ENCODE measurements at regions not wholly inside any gene's neighbourhood (a gene's known extent, or its start where the extent isn't known, plus 50 kb on each side); places are given as distances from the start of the nearest gene placed in this dataset.

DNA sequence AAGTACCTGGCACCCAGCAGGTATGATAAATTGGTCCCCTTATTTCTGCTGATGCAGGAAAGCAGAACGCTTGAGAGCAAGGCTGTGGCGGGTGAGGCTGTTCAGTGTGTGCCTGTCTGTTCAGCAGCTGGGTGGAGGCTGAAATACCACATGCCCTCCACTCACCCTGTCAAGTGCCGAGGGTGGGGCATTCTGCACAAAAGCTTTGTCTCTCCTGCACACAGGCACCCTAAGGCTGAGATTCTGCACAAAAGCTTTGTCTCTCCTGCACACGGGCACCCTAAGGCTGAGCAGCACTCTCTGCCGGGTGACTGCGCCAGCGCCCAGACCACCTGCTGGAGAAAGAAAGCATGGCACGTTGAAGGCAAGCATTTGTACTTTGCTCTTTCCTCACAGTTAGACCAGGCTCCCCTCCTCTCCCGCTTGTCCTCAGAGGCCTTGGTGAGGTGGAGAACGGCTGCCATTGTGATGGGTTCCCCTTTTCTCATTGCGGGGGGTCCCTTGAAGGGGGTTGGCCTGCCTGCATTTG lies 97.5 kb downstream of the BDH1 start (continued):
- TF ChIP-seq, protein P1, sequence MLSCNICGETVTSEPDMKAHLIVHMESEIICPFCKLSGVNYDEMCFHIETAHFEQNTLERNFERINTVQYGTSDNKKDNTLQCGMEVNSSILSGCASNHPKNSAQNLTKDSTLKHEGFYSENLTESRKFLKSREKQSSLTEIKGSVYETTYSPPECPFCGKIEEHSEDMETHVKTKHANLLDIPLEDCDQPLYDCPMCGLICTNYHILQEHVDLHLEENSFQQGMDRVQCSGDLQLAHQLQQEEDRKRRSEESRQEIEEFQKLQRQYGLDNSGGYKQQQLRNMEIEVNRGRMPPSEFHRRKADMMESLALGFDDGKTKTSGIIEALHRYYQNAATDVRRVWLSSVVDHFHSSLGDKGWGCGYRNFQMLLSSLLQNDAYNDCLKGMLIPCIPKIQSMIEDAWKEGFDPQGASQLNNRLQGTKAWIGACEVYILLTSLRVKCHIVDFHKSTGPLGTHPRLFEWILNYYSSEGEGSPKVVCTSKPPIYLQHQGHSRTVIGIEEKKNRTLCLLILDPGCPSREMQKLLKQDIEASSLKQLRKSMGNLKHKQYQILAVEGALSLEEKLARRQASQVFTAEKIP (CRISPR knock-in tag; IDR thresholded peaks at IDR 0.05; ENCODE audit: borderline replicate concordance) = no peak
- peak; percentile 18; the same call in 1 of the 2 replicates for TF ChIP-seq RARA (CRISPR knock-in tag; IDR thresholded peaks at IDR 0.05)
- TF ChIP-seq, protein P2, sequence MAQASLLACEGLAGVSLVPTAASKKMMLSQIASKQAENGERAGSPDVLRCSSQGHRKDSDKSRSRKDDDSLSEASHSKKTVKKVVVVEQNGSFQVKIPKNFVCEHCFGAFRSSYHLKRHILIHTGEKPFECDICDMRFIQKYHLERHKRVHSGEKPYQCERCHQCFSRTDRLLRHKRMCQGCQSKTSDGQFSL (CRISPR knock-in tag; IDR thresholded peaks at IDR 0.05) = peak; percentile 59; the same call in 1 of the 2 replicates
- peak; percentile 84 for TF ChIP-seq HNF4G (IDR thresholded peaks at IDR 0.05; ENCODE audit: borderline replicate concordance, low read depth, low read length)
- peak; percentile 70; the same call in 1 of the 2 replicates for TF ChIP-seq HNF4G (CRISPR knock-in tag; IDR thresholded peaks at IDR 0.05; ENCODE audit: borderline replicate concordance, low read depth)
- no peak for TF ChIP-seq KMT2A (CRISPR knock-in tag; IDR thresholded peaks at IDR 0.05)
- TF ChIP-seq ZNF546 (CRISPR knock-in tag; conservative IDR thresholded peaks at IDR 0.05) = no peak
- TF ChIP-seq, protein P3, sequence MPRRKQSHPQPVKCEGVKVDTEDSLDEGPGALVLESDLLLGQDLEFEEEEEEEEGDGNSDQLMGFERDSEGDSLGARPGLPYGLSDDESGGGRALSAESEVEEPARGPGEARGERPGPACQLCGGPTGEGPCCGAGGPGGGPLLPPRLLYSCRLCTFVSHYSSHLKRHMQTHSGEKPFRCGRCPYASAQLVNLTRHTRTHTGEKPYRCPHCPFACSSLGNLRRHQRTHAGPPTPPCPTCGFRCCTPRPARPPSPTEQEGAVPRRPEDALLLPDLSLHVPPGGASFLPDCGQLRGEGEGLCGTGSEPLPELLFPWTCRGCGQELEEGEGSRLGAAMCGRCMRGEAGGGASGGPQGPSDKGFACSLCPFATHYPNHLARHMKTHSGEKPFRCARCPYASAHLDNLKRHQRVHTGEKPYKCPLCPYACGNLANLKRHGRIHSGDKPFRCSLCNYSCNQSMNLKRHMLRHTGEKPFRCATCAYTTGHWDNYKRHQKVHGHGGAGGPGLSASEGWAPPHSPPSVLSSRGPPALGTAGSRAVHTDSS (CRISPR knock-in tag; conservative IDR thresholded peaks at IDR 0.05) = no peak
- TF ChIP-seq ZNF382 (CRISPR knock-in tag; IDR thresholded peaks at IDR 0.05; ENCODE audit: borderline replicate concordance) = no peak
- TF ChIP-seq U2AF1 (optimal IDR thresholded peaks at IDR 0.05; ENCODE audit: low read depth, low read length) = no peak
- TF ChIP-seq SMC3 (IDR thresholded peaks at IDR 0.05; ENCODE audit: low read length) = peak; percentile 78
- no peak for TF ChIP-seq CBFB (CRISPR knock-in tag; IDR thresholded peaks at IDR 0.05)
- no peak for TF ChIP-seq ATF7-NPFF (CRISPR knock-in tag; IDR thresholded peaks at IDR 0.05; ENCODE audit: low read depth)
- TF ChIP-seq DMAP1 (CRISPR knock-in tag; IDR thresholded peaks at IDR 0.05) = peak; percentile 67
- peak; percentile 38; the same call in 1 of the 2 replicates for TF ChIP-seq TBX2 (CRISPR knock-in tag; IDR thresholded peaks at IDR 0.05; ENCODE audit: borderline replicate concordance)
- 0 out of 2 replicates have a peak, but pooled peaks have one; percentile 52 for TF ChIP-seq WIZ (CRISPR knock-in tag; IDR thresholded peaks at IDR 0.05)
- TF ChIP-seq, protein P4, sequence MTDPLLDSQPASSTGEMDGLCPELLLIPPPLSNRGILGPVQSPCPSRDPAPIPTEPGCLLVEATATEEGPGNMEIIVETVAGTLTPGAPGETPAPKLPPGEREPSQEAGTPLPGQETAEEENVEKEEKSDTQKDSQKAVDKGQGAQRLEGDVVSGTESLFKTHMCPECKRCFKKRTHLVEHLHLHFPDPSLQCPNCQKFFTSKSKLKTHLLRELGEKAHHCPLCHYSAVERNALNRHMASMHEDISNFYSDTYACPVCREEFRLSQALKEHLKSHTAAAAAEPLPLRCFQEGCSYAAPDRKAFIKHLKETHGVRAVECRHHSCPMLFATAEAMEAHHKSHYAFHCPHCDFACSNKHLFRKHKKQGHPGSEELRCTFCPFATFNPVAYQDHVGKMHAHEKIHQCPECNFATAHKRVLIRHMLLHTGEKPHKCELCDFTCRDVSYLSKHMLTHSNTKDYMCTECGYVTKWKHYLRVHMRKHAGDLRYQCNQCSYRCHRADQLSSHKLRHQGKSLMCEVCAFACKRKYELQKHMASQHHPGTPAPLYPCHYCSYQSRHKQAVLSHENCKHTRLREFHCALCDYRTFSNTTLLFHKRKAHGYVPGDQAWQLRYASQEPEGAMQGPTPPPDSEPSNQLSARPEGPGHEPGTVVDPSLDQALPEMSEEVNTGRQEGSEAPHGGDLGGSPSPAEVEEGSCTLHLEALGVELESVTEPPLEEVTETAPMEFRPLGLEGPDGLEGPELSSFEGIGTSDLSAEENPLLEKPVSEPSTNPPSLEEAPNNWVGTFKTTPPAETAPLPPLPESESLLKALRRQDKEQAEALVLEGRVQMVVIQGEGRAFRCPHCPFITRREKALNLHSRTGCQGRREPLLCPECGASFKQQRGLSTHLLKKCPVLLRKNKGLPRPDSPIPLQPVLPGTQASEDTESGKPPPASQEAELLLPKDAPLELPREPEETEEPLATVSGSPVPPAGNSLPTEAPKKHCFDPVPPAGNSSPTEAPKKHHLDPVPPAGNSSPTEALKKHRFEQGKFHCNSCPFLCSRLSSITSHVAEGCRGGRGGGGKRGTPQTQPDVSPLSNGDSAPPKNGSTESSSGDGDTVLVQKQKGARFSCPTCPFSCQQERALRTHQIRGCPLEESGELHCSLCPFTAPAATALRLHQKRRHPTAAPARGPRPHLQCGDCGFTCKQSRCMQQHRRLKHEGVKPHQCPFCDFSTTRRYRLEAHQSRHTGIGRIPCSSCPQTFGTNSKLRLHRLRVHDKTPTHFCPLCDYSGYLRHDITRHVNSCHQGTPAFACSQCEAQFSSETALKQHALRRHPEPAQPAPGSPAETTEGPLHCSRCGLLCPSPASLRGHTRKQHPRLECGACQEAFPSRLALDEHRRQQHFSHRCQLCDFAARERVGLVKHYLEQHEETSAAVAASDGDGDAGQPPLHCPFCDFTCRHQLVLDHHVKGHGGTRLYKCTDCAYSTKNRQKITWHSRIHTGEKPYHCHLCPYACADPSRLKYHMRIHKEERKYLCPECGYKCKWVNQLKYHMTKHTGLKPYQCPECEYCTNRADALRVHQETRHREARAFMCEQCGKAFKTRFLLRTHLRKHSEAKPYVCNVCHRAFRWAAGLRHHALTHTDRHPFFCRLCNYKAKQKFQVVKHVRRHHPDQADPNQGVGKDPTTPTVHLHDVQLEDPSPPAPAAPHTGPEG (CRISPR knock-in tag; IDR thresholded peaks at IDR 0.05) = no peak
- TF ChIP-seq TARDBP (CRISPR knock-in tag; IDR thresholded peaks at IDR 0.05) = peak; percentile 32; the same call in 1 of the 2 replicates
- TF ChIP-seq KDM2A (CRISPR knock-in tag; IDR thresholded peaks at IDR 0.05; ENCODE audit: borderline replicate concordance, low read depth) = peak; percentile 29; the same call in 1 of the 2 replicates
- peak; percentile 44; the same call in 1 of the 2 replicates for TF ChIP-seq ERF (CRISPR knock-in tag; IDR thresholded peaks at IDR 0.05)
- no peak for TF ChIP-seq SMARCC2 (IDR thresholded peaks at IDR 0.05)

All from HepG2 (cell line).